NCI-H1694 treated with DMSO at 0.1 percent for 48 hours (cell line): ENCODE measurements at regions not wholly inside any gene's neighbourhood (a gene's known extent, or its start where the extent isn't known, plus 50 kb on each side); places are given as distances from the start of the nearest gene placed in this dataset.

Source experiments
- DNase-seq: peaks from one replicate; lab custom pipeline; 2025; lab: John Stamatoyannopoulos, UW

GRCh38 chr9:118751848-118752223 lies 617.4 kb downstream of the BRINP1 start:
- DNase-seq: no peak

GRCh38 chr9:118761016-118761790 lies 608.0 kb downstream of the BRINP1 start:
- no peak for DNase-seq

- DNase-seq: no peak
These were observed 601.7 kb downstream of the BRINP1 start for GRCh38 chr9:118767571-118767970.

DNA sequence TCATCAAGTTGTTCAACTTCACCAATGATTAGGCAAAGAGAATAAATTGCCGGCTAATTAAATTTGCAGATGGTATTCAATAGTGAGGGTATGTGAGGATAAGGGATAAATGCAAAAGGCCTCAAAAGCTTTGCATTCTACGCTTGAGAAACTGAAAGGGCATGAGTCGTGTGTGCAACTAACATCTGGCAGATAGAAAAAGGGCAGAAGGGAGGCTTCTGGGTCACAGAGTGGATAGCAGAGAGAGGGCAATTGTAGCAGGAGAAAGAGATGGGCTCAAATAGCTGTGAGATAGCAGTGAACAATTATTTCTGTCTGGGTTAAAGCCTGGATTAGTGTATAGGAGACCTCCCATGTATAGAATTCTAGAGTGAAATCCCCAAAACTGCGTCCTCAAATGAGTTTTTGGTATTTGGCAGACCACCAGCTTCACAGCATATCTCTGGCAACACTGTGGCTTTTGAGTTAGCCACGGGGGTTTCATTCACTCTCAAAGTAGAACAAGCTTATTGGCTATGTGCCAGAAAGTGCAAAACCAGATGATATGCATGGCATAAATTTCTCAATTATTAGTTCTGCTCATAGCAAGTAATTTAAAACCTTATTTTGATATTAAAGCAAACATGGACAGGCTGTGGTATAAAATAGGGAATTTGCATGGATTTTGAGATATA lies 586.3 kb downstream of the BRINP1 start:
- no peak for DNase-seq

DNA sequence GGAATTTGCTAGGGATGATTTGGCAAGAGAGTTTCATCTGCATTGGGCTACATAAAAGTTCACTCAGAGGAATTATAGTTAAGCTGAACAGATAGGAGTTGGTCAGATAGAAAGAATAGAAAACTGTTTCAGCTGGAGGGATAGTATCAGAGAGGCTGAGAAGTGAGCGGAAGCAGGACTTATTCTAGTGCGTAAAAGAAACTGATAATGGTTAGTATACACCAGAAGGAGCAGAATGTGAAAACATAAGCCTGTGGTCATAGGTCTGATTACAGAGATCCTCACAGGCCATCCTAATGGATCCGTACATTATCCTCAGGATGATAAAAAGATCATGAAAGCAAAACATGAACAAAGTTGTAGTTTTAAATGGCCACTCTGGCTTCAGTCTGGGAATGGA lies 585.2 kb downstream of the BRINP1 start:
- no peak for DNase-seq

DNA sequence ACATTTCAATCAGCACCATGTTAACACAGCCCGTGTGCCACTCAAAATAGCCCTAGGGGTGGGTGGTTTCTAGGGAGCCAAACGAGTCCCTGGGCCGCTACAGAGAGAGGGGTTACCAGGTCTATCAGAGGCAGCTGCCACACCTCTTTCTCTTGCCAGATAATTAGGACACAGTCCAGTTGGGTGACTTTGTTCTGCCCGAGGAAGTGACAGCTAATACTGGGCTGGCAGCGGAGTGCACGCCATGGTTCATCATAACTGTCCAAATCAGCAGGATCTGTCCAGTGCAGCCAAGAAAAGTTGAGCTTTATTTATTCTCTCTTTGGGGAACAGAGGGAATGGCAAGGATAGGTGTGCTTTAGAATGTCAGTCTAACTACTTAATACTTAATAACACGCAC lies 583.8 kb downstream of the BRINP1 start:
- DNase-seq: no peak

DNA sequence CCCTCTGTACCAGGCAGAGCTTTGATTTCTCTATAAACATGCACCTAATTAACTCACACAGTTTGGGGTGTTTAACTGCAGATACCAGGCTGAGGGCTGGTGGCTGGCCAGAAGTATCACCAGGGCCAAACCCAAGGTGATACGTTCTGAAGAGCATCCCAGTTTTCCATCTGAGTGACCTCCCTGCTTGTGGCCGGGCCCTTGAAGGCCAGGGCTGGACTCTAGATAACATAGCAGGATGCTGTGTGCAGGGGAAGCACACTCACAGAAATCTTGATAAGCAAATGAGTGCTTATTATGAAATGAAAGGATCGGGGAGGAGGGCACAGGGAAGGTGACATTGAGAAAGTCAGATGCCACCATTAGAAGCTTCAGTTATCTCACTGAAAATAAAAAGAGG lies 582.4 kb downstream of the BRINP1 start:
- DNase-seq: no peak

- no peak for DNase-seq
These were observed 560.0 kb downstream of the BRINP1 start for GRCh38 chr9:118809160-118809625.

GRCh38 chr9:118829334-118829733 lies 539.9 kb downstream of the BRINP1 start:
- DNase-seq: no peak

GRCh38 chr9:118832371-118832770 lies 536.9 kb downstream of the BRINP1 start:
- no peak for DNase-seq

DNA sequence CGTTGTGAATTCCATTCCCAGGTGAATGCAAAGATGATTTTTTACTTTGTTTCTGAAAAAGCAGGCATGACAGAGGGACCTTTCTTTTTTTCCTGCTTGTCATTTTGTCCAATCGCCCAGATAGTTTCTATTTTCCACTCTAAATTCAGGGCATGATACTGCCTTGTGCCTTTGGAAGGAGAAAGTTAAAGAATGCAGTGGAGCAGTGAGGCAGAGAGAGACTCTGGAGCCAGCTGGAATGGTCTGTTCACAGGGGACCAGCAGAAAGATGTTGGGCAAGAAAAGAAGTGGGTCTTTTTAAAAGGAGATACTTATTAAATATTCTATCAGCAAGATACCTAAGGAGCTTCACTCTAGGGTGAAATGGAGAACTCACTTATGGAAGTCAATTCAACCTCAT lies 532.3 kb downstream of the BRINP1 start:
- DNase-seq: no peak

GRCh38 chr9:118871531-118871930 lies 497.7 kb downstream of the BRINP1 start:
- DNase-seq: no peak

DNA sequence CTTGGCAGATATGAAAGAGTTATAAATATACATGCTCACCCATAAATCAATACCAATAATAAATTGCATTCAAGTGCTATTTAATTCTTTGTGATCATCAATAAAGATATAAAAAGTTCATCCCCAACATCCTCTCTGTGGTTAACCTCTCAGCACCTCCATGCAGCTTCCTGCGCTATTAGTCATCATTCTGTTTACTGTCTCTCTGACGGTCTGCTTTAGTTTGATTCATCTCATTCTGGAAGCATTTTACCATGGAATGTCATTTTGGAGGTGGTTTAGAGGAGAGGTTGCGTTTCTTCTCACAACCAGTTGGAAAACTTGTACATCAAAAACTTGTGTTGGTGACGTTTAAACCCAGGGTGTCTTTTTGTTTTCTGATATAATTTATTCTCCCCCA lies 486.6 kb downstream of the BRINP1 start:
- DNase-seq: no peak

DNA sequence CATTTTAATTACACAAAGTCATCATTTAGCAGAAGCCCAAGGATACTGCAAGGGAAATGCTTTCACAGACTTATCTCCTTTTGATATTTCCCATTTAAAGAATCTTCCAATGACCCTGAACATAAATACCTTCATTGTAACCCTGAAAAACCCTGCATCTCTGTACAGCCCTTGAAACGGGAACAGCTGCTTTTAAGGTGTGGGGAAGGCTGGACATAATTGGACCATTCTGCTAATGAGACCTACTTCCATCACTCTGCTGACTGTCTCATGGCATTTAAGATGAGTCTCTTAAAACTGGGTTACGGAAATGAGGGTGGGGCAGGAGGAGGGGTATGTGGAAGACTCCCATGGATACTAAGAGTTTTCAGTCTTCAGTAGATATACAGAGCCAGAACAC lies 485.8 kb downstream of the BRINP1 start:
- no peak for DNase-seq

DNA sequence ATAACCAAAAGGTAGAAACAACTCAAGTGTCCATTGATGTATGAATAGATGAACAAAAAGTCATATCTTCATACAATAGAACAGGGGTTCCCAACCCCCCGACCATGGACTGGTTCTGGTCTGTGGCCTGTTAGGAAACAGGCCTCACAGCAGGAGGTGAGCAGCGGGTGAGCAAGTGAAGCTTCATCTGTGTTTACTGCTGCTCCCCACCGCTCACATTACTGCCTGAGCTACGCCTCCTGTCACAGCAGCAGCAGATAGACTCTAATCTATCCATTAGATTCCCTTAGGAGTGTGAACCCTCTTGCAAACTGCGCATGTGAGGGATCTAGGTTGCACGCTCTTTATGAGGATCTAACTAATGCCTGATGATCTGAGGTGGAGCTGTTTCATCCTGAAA lies 478.0 kb downstream of the BRINP1 start:
- DNase-seq: no peak

DNA sequence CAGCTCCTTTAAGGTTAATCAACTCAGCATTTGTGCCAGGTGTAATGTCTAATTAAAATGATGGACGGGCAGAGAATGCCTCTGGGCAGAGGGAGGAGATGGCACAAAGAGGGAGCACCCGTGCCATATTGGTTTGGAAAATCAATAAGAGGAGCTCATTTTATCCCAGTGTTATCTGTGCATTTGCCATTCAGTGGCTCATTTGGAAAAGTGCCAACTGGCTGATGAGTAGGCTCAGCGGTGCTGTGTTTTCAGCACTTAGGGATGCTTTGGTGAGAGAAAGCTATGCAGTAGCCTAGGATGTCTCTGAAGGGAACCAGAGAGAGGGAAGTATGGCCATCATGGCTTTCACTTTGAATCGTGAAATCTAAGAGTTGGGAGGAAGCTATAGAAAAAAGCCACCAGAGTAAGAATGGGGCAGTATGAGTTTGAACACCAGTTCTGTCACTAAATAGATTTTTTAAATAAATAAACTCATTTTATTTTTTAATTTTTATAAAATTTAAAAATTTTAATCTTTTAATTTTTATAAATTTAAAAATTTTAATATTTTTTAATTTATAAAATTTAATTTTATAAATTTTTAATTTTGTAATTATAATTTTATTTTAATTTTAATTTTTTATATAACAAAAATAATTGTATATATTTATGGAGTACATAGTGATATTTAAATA lies 472.8 kb downstream of the BRINP1 start:
- DNase-seq: peak; percentile 11

DNA sequence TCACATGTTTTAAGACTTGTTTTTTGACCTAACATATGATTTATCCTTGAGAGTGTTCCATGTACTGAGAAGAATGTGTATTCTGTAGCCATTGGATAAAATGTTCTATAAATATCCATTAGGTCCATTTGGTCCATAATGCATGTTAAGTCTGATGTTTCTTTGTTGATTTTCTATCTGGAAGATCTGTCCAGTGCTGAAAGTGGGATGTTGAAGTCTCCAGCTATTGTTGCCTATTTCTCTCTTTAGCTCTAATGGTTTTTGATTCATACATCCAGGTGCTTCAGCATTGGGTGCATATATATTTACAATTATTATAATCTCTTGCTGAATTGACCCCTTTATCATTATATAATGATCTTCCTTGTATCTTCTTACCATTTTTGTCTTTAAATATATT lies 451.1 kb downstream of the BRINP1 start:
- DNase-seq: no peak

GRCh38 chr9:118928722-118929121 lies 440.5 kb downstream of the BRINP1 start:
- no peak for DNase-seq

DNA sequence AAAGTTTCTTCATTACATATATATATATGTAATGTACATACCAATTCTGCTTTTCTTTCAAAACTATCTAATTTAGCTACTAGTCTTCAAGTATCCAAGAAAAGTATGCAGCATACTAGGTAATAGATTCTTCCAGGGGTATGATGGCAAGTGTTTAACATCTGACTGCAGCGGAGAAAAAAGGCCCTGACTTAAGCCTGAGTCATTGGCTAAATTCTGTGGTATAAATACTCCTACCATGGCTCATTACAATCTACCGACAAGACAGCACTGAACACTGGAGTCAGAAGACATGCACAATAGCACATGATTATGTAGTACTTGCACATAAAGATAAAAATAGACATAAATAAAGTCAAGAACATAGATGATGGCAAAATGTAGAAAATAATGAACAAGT lies 439.9 kb downstream of the BRINP1 start:
- no peak for DNase-seq

GRCh38 chr9:118931941-118932340 lies 437.3 kb downstream of the BRINP1 start:
- no peak for DNase-seq

GRCh38 chr9:118938581-118938980 lies 430.7 kb downstream of the BRINP1 start:
- DNase-seq: no peak

GRCh38 chr9:118940473-118940872 lies 428.8 kb downstream of the BRINP1 start:
- DNase-seq: no peak

GRCh38 chr9:118946669-118947068 lies 422.6 kb downstream of the BRINP1 start:
- no peak for DNase-seq
